Hippocampal formation (tissue), 2 donors: ENCODE measurements at regions not wholly inside any gene's neighbourhood (a gene's known extent, or its start where the extent isn't known, plus 50 kb on each side); places are given as distances from the start of the nearest gene placed in this dataset.

ENCODE experiments used
- DNase-seq, 2 donors: peaks; one replicate each; lab custom pipeline; 2025; lab: John Stamatoyannopoulos, UW

DNA sequence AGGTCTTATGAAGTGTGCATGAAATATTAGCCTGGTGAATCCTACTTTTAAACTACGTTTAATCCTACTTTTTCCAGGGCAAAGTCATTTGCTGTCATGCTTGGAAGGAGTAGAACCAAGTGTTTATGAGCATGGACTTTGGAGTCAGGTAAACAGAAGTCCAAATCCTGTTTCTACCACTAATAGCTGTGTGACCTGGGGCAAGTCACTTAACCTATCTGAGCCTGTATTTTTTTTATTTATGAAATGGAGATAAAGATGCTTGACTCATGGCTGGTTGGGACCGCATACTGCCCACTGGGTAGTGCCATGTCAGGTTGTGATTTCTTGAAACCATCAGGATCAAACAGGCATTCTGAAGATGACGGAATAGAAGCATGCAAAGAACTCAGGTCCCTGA lies 249.6 kb downstream of the BAMBI start:
- DNase-seq, result no peak

DNA sequence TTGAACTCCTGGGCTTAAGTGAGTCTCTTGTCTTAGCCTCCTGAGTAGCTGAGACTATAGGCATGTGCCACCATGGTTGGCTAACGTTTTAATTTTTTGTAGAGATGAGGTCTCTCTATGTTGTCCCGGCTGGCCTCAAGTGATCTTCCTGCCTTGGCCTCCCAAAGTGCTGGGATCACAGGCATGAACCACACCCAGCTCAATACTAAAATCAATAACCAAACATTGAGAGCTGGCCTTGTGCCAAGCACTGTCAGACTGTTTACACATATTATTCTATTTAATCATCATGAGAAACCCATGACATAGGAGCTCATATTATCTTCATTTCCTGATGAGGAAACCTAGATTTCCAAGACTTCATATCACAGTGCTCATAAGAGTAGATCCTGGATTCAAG lies 251.2 kb downstream of the BAMBI start:
- no peak for DNase-seq

DNA sequence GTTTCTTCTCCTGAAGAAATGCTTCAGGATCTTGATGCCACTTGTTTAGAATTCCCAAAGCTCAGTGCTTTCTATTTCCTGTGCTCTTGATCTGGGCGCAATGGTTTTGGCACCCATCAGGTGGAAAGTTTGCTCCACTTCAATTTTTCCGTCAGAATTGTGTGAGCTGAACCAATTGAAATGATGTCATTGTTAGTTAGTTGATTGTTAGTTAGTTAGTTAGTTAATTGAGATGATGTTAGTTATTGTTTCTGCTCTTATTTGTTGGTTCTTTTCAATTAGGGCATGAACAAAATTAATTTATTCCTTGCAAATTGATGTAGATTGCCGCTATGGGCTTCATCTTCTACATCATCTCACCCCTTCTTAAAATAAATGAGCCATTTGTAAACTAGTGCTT lies 252.6 kb downstream of the BAMBI start:
- DNase-seq, result no peak

DNA sequence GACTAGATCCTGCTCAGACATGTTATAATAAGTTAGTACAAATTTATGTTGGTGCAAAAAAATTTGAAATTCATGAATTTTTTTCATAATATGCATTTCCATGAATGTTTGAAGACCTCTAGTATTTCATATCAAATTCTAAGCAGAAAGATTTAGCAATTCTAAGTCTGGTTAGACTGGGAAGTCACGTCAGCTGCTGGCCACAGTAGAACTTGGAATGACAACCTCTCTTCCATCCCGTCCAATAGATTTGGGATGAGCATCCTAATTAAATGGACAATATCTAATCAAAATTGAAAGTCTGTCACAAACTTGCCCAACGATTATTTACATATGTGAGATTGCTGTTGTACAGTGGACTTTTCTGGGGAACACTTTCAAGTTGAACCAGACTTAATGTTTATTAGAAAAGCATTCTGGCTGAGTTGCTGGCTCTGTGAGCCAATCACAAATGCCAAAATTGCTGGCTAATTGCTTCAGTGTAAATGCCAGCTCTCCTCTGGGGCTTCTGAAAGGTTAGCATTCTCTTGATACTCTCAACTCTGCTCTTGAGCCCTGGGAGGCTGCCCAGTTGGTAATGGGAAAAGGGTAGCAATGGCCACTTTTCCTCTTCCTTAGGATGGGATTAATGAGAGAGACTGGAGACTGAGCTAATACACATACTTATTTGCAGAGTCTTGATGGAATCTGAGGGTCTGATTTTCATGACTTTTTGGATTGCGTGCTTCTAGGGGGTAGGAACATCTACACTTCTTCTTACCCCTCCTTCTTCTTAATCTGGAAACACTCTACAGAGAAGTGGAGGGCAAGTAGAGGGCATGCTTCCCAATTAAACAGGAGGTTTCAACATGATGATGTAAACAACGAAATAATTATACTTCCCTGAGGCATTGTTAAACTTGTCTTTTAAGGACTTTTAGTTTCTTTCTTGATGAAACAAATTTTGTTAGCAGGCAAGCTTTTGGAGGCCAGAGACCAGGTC lies 253.5 kb downstream of the BAMBI start:
- peak in 1 of 2 donors; percentile 5 for DNase-seq

DNA sequence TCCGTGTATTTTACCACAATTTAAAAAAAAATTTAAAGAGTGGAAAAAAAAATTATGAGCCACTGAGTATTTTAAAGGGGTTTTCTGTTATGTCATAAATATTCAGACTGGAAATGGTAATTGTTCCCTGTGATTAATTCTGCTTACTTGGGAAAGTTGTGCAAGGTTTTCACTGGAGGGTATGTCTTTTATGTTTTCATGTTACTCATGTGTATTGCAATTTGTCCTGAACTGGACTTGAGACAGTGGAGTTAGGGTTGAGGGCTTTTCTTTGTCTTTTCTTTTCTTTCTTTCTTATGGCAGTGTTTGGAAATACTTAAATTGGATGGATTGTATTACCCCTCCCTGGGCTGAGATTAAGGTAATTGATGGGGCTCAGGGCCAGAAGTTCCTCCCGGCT lies 257.7 kb downstream of the BAMBI start:
- no peak for DNase-seq

DNA sequence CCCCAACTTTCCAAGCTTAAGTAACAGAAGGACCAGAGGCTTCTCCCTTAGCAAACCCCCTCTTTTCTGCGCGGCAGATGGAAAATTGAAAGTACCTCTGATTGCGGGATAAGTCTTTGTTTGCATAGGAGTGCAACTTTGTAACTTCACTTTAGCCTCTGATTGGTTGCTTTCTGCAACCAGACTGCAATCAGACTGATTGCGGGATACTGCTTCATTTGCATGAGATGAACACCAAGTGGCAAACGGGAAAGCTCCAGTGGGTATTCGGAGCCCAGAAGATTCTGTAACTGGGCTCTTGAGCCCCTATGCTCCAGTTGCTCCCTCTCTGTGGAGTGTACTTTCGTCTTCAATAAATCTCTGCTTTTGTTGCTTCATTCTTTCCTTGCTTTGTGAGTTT lies 260.6 kb downstream of the BAMBI start:
- no peak for DNase-seq

DNA sequence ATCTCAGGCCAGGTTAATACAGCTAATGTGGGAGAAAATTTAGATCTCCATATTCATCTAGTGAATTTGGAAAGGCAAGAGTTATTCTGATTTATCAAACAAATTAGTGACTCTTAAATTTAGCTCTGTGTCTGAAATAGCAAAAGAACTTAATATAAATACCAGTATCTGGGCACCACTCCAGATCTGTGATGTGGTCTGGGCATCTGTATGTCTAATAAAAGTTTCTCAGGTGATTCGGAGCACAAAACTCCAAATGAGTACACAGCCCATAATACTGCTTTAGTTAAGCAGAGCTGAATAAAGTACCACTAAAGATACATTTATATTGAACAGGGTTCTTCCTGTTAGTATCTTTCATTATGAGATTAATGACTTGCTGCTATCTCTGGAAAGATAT lies 261.4 kb downstream of the BAMBI start:
- no peak for DNase-seq

DNA sequence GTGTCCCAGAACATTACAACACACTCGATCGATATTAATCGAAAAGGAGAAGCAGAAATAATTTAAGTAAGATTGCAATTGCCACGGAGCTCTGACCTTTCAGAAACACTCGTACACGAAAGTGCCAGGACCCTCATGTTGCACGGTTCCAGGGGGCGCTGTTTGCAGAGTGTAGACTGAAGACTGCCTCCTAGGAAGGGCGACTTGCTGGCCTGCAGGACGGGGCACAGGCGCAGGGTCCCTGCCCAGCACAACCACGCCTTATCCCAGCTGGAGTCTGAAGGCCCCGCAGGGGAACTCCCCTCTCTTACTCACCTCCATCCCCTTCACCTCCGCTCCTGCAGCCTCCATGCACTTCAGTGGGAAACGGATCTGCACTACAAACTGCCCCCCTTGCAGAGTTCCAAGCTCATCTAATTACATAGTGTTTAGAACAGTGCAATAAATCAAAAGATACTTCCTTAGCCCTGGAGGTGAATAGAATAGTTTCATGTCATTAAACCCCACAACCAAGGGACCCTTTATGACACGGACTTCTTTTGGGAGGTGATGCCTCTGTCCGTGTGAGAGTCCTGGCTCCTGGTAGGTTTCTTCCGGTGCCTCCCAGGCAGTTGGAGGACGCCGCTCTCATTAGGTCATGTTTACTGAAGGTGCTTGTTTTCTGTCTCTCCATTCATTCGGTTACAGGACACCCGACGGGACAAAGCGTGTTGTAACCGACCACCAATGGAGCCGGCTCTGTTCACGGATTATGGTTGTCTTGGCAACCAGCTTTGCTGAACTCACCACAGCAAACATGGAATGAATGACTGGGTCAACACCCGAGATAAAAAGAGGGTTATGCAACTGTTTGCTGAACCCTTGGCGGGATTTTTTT lies 262.2 kb downstream of the BAMBI start:
- peak in 1 of 2 donors; percentile 6 for DNase-seq

DNA sequence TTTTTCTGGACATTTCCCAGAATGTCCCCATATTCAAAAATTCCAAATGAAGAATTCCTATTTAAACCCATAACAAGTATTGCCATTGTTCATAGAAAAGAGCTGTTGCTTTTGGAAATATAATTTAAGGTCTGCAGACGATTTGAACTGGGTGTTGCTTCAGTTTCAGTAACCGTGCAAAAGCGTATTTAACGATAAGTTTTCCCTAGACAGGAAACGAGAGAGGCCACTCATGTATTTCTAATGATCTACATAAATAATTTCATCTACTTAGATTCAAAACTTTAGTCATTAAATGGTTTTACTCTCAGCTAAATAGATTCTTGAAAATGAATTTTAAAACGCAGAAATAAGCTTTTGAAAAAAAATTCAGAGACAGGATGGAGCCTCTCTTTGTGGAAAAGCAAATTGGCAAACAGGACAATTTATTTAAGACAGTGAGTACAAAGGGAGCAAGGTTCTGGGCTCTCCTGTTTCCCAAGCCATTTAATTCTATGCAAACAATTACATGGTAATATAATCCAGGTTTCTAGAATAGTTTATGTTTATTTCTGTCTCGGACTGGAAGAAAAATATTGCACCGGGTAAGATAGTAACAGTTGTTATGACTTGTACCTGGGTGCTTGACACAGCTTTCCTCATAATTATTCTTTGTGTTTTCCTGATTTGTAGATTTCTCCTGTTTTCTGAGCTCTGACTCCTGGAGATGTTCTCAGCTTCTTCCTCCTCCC lies 263.0 kb downstream of the BAMBI start:
- no peak for DNase-seq

DNA sequence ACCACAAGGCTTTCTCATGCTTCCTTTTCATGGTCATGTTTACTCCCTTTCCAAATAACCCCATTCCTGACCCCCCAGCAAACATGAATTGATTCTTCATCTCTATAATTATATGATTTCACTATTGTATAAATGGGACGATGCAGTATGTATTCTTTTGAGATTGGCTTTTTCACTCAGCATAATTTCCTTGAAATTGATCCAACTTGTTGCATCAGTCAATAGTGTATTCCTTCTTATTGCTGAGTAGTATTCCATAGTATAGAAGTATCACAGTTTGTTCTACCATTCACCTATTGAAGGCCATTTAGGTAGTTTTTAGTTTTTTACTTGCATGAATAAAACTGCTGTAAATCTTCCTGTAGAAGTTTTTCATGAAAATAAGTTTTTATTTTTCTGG lies 264.7 kb downstream of the BAMBI start:
- DNase-seq, result no peak

DNA sequence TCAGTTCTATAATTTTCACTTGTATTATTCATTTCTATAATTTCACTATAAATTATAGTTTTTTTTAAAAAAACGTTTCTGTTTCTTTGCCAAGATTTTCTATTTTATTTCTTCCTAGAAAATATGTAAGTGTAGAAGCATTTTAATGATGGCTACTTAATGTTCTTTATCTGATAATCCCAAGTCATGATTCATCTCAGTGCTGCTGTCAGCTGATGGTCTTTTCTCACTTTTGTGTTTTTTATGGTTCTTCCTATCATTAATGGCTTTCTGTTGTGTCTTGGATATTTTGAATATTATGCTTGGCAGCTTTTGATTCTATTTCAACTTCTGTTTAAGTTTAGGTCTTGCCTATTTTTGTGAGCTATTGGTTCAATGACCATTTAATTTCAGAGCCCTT lies 268.6 kb downstream of the BAMBI start:
- no peak for DNase-seq

DNA sequence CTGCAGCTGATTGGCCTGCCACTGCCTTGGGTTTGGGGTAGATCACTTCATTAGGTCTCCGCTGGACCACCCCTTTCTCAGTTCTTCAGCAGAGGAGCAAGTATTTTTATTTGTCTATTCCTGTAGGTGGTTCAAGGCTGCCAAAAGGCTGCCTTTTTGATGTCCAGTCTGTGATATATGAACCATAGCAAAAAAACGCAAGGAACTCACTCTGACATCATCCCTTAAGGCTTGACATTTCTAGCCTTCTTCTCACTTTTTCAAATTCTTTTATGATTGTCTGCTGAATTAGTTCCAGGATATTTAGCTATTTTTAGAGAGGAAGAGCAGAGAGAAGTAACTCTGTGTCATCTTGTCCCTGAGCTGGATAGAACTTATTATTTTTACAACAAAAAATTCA lies 269.2 kb downstream of the BAMBI start:
- DNase-seq, result no peak

DNA sequence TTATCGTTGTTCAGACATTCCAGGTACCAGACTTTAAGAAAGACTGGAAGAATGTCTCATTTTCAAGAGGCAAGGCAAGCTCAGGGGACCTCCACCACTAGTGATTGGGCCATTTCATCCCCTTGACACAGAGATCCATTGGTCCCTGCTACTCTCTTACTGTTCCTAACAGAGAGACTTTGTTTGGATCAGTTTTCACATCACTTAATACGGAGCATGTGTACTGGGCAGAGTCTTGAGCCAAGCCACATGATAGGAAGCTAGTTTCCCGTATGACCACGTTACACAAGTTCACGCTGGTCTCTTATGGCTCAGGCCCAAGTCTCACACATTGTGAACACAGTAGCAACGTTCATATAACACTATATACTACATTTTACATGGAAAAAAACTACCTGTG lies 269.9 kb downstream of the BAMBI start:
- no peak for DNase-seq

DNA sequence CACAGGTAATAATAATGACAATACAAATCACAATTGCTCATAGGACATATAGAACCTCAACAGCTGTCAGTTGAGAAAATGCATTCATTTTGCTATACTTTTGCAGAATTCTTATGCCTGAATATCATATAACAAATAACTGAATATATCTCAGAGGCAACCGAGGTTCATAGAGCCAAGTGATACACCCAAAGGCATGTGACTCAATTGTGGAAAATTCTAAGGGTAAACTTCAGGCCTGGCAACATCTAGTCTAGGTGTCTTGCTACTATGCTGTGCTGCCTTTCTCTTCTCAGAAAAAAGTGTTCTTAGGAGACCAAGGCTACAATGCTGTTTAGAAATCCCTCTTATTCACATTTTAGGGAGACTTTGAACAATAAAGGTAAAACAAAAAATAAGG lies 270.7 kb downstream of the BAMBI start:
- no peak for DNase-seq

DNA sequence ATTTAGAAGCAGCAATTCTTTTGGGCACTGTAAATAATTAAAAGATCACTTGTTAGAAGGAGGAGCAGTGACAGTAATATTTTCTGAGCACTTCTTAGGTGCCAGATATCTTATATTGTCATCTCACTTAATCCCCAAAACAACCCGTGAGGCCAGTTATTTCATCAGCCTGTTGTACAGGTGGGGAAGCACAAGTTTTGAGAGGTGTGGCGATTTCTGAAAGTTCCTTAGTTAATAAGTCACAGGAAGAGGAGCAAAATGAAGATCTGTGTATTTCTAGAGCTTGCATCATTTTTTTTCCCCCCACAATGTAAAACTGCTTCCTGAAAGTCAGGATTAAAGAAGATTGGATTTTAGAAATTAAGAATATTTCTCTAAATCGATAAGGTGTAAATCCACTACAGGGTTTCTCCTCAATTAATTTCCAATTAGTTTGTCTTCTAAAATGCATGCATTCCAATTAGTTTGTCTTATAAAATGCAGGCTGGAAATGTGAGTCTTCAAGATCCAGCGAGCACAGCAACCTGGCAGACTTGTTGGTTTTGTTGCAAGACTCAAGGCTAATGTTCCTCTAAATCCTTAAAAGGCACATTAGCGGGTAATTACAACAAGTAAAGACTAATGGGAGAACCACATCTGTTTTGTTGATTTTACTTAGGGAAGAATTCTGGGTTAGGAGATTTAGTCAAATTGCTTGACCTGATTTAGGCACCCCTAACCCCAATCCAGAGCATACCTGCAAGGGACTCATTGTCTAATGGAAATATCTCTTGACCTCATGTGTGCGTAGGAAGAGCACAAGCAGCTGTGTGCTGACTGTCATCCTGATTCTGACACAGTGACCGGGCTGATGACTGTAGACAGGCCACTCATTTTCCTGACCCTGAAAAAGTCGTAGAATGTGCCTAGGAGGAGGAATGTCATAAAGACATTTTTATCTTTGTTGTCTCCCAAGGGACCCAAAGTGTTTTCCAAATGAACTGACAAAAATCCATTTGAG lies 272.0 kb downstream of the BAMBI start:
- DNase-seq, result no peak

DNA sequence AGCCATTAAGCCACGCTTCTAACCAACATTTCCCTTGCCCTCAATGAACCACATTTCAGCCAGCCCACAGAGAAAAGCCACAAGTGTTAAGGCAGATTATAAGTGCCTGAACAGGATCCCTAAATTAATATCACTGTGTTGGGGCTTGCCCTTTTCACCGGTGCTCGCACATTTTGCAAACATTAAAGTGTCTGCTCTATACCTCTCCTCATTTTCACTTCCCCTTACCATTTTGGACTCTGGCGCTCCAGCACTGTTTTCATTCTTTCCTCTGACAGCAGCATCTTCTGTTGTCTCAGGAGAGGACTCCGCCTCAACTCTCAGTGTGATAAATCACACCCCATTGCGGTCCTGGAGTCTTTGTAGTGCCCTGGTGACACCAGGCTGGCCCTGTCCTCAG lies 274.2 kb downstream of the BAMBI start:
- no peak for DNase-seq

DNA sequence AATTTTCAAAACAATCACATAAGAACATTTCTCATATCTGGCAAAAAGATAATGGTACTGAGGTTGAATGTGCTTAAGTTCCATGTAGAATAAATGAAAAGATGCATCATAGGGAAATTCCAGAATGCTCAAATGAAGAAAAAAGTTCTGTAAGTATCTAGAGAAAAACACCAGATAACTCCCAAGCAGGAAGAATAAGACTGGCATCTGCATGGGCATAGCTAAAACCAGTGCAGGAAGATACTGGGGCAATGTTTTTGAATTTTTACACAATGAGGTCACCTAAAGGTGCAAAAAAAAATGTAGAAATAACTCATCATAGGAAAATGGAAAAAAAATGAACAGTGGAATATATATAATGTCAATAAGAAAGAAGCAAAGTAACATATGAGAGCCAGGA lies 275.2 kb downstream of the BAMBI start:
- no peak for DNase-seq

DNA sequence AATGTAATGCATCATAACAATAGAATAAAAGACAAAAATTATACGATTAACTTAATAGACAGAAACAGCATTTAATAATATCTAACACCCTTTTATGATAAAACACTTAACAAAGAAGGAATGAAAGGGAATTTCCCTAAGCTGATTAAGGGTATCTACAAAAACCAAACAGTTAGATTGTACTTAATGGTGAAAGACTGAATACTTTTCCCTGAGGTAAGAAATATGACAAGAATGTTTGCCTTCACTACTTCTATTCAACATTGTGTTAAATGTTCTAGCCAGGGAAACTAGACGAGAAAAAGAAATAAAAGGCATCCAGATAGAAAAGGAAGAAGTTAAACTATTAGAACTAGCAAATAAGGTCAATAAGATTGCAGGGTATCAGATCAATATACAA lies 276.9 kb downstream of the BAMBI start:
- DNase-seq, result no peak

DNA sequence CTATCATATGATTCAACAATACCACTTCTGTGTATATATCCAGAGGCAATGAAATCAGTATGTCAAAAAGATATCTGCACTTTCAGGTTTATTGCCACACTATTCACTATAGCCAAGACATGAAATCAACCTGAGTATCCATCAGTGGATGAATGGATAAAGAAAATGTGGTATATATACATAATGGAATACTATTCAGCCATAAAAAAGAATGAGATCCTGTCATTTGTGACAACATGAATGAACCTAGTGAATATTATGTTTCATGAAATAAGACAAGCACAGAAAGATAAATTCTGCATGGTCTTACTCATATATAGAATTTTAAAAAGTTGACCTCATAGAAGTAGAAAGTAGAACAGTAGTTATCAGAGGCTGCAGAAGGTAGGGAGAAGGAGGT lies 281.1 kb downstream of the BAMBI start:
- no peak for DNase-seq

DNA sequence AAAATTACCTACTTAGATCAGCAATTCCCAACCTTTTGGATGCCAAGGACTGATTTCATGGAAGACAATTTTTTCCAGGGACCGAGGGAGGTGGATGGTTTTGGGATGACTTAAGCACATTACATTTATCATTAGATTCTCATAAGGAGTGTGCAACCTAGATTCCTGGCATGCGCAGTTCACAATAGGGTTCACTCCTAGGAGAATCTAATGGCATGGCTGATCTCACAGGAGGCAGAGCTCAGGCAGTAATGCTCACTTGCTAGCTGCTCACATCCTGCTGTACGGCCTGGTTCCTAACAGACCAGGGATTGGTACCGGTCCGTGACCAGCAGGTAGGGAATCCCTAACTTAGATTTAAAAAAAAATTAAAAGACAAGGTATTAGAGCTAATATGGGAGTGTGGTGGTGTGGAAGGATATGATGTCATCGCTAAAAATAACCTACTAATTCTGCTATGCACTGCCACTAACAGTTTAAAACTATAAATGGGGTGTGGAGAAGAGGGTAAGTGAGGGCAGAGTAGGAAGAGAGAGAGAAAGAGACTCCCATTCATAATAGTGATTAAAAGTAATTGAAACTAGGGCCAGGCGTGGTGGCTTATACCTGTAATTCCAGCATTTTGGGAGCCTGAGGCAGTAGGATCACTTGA lies 282.7 kb downstream of the BAMBI start:
- DNase-seq, result no peak
